ENCODE measurements at regions not wholly inside any gene's neighbourhood (a gene's known extent, or its start where the extent isn't known, plus 50 kb on each side); places are given as distances from the start of the nearest gene placed in this dataset.

GRCh38 chr1:68979891-68980290 is 483.0 kb upstream of the DEPDC1 start:
- H3K4me3 ChIP-seq (ENCODE audit: low read depth, low read length): no peak overlapping the region
- TF ChIP-seq CTCF (IDR thresholded peaks at IDR 0.05; ENCODE audit: low read depth, low read length): no peak

GRCh38 chr1:68984289-68984688 is 487.4 kb upstream of the DEPDC1 start:
- no peak for TF ChIP-seq CTCF (IDR thresholded peaks at IDR 0.05; ENCODE audit: low read depth, low read length)

GRCh38 chr1:68994096-68994495 is 497.2 kb upstream of the DEPDC1 start:
- no peak for TF ChIP-seq CTCF (IDR thresholded peaks at IDR 0.05; ENCODE audit: low read depth, low read length)
- no peak overlapping the region for H3K4me3 ChIP-seq (ENCODE audit: low read depth, low read length)

More at GRCh38 chr1:68984289-68984688, 487.4 kb upstream of the DEPDC1 start:
- H3K4me3 ChIP-seq (ENCODE audit: low read depth, low read length): no peak overlapping the region

- H3K4me3 ChIP-seq (ENCODE audit: low read depth, low read length): no peak overlapping the region
- TF ChIP-seq CTCF (IDR thresholded peaks at IDR 0.05; ENCODE audit: low read depth, low read length): no peak
These were observed 519.6 kb upstream of the DEPDC1 start for GRCh38 chr1:69016468-69016867.

GRCh38 chr1:69029649-69030048 is 532.8 kb upstream of the DEPDC1 start:
- no peak for TF ChIP-seq CTCF (IDR thresholded peaks at IDR 0.05; ENCODE audit: low read depth, low read length)
- no peak overlapping the region for H3K4me3 ChIP-seq (ENCODE audit: low read depth, low read length)

- TF ChIP-seq CTCF (IDR thresholded peaks at IDR 0.05; ENCODE audit: low read depth, low read length): no peak
- H3K4me3 ChIP-seq (ENCODE audit: low read depth, low read length): no peak overlapping the region
These were observed 529.3 kb upstream of the LRRC7 start for GRCh38 chr1:69038379-69038778.

- TF ChIP-seq CTCF (IDR thresholded peaks at IDR 0.05; ENCODE audit: low read depth, low read length): no peak
- no peak overlapping the region for H3K4me3 ChIP-seq (ENCODE audit: low read depth, low read length)
These were observed 522.1 kb upstream of the LRRC7 start for GRCh38 chr1:69045572-69045971.

All from WI38 (cell line).